HEK293 (cell line): ENCODE measurements at regions not wholly inside any gene's neighbourhood (a gene's known extent, or its start where the extent isn't known, plus 50 kb on each side); places are given as distances from the start of the nearest gene placed in this dataset.

Experiments
- CTCF ChIA-PET: fragments of 350-600 bp; formaldehyde crosslinking; extraction: SDS; loops from one replicate; lab custom pipeline; 2021; ENCODE audit warnings: antibody characterized with exemption; lab: Yijun Ruan, JAX
- POLR2A ChIA-PET: fragments of 300-600 bp; formaldehyde crosslinking; extraction: SDS; loops from one replicate; lab custom pipeline; 2020; ENCODE audit warnings: antibody characterized with exemption, inconsistent platforms; lab: Yijun Ruan, JAX
- H3K27ac ChIP-seq: fragments of 200-500 bp; sonication (Bioruptor generic); 2 replicates; pipeline ENCODE4 v1.5.1; 2014; ENCODE audit warnings: low read depth, low read length, control low read depth, inconsistent platforms; ENCODE audit errors: extremely low read depth
- H3K36me3 ChIP-seq, 2 experiments: fragments of 200-500 bp in 1 of 2; sonication (Bioruptor generic) in 1 of 2; 1 replicate in 1 of 2; 2 replicates in 1 of 2; pipeline ENCODE4 v1.5.1; 2014 to 2017; ENCODE audit warnings: inconsistent platforms in 2 of 2, low read length in 2 of 2; ENCODE audit not compliant: control insufficient read depth in 2 of 2, insufficient read depth in 1 of 2
- H3K4me1 ChIP-seq: fragments of 200-500 bp; sonication (Bioruptor generic); 2 replicates; pipeline ENCODE4 v1.5.1; 2014; ENCODE audit warnings: mild to moderate bottlenecking, low read length, inconsistent platforms; ENCODE audit not compliant: control insufficient read depth, insufficient read depth
- H3K4me3 ChIP-seq: 2 replicates; pipeline ENCODE4 v1.5.1; 2011; ENCODE audit warnings: low read depth, mild to moderate bottlenecking, control low read depth, low read length, moderate library complexity
- H3K9me3 ChIP-seq: fragments of 200-500 bp; sonication (Bioruptor generic); 2 replicates; pipeline ENCODE4 v1.5.1; 2014; ENCODE audit warnings: low read depth, low read length, inconsistent platforms; ENCODE audit not compliant: control insufficient read depth, insufficient read depth
- EGR2 ChIP-seq: fragments of 450-650 bp; formaldehyde crosslinking; IDR thresholded peaks from 2 replicates; pipeline ENCODE4 v1.5.1; 2016; ENCODE audit warnings: low read depth, missing biosample characterization, missing genetic modification characterization
- KLF1 ChIP-seq: fragments of 450-650 bp; formaldehyde crosslinking; IDR thresholded peaks from 2 replicates; pipeline ENCODE4 v1.5.1; 2016; ENCODE audit warnings: missing biosample characterization, missing genetic modification characterization
- SP3 ChIP-seq: fragments of 450-650 bp; formaldehyde crosslinking; IDR thresholded peaks from 2 replicates; pipeline ENCODE4 v1.5.1; 2016; ENCODE audit warnings: missing biosample characterization, missing genetic modification characterization
- YY2 ChIP-seq: fragments of 450-650 bp; formaldehyde crosslinking; IDR thresholded peaks from 2 replicates; pipeline ENCODE4 v1.5.1; 2016; ENCODE audit warnings: missing biosample characterization, missing genetic modification characterization
- ZBTB21 ChIP-seq: fragments of 450-650 bp; formaldehyde crosslinking; IDR thresholded peaks from 2 replicates; pipeline ENCODE4 v1.5.1; 2017; ENCODE audit warnings: missing biosample characterization, missing genetic modification characterization
- ZBTB7A ChIP-seq: fragments of 450-650 bp; formaldehyde crosslinking; IDR thresholded peaks from 2 replicates; pipeline ENCODE4 v1.5.1; 2016; ENCODE audit warnings: low read depth, missing biosample characterization, missing genetic modification characterization
- ZFP3 ChIP-seq: fragments of 450-650 bp; formaldehyde crosslinking; IDR thresholded peaks from 2 replicates; pipeline ENCODE4 v1.5.1; 2016; ENCODE audit warnings: low read depth, missing biosample characterization, missing genetic modification characterization
- ZFP69B ChIP-seq: fragments of 450-650 bp; formaldehyde crosslinking; IDR thresholded peaks from 2 replicates; pipeline ENCODE4 v1.5.1; 2016; ENCODE audit warnings: missing biosample characterization, missing genetic modification characterization
- ZNF10 ChIP-seq: fragments of 450-650 bp; formaldehyde crosslinking; IDR thresholded peaks from 2 replicates; pipeline ENCODE4 v1.5.1; 2017; ENCODE audit warnings: missing biosample characterization, missing genetic modification characterization
- ZNF132 ChIP-seq: fragments of 450-650 bp; formaldehyde crosslinking; IDR thresholded peaks from 2 replicates; pipeline ENCODE4 v1.5.1; 2017; ENCODE audit warnings: missing biosample characterization, missing genetic modification characterization, borderline replicate concordance
- ZNF16 ChIP-seq: fragments of 450-650 bp; formaldehyde crosslinking; IDR thresholded peaks from 2 replicates; pipeline ENCODE4 v1.5.1; 2016; ENCODE audit warnings: low read depth, missing biosample characterization, missing genetic modification characterization
- ZNF248 ChIP-seq: fragments of 450-650 bp; formaldehyde crosslinking; IDR thresholded peaks from 2 replicates; pipeline ENCODE4 v1.5.1; 2017; ENCODE audit warnings: missing biosample characterization, missing genetic modification characterization
- ZNF266 ChIP-seq: fragments of 450-650 bp; formaldehyde crosslinking; IDR thresholded peaks from 2 replicates; pipeline ENCODE4 v1.5.1; 2016; ENCODE audit warnings: missing biosample characterization, missing genetic modification characterization, low read depth
- ZNF292 ChIP-seq: fragments of 450-650 bp; formaldehyde crosslinking; IDR thresholded peaks from 2 replicates; pipeline ENCODE4 v1.5.1; 2016; ENCODE audit warnings: low read depth, missing biosample characterization, missing genetic modification characterization, borderline replicate concordance
- ZNF311 ChIP-seq: fragments of 450-650 bp; formaldehyde crosslinking; IDR thresholded peaks from 2 replicates; pipeline ENCODE4 v1.5.1; 2017; ENCODE audit warnings: missing biosample characterization, missing genetic modification characterization, borderline replicate concordance
- ZNF473 ChIP-seq: fragments of 450-650 bp; formaldehyde crosslinking; IDR thresholded peaks from 2 replicates; pipeline ENCODE4 v1.5.1; 2017; ENCODE audit warnings: missing biosample characterization, missing genetic modification characterization
- ZNF558 ChIP-seq: fragments of 450-650 bp; formaldehyde crosslinking; IDR thresholded peaks from 2 replicates; pipeline ENCODE4 v1.5.1; 2016; ENCODE audit warnings: missing biosample characterization, missing genetic modification characterization
- ZNF560 ChIP-seq: fragments of 450-650 bp; formaldehyde crosslinking; IDR thresholded peaks from 2 replicates; pipeline ENCODE4 v1.5.1; 2017; ENCODE audit warnings: missing biosample characterization, missing genetic modification characterization, borderline replicate concordance
- ZNF561 ChIP-seq: fragments of 450-650 bp; IDR thresholded peaks from 2 replicates; pipeline ENCODE4 v1.5.1; 2018; ENCODE audit warnings: missing biosample characterization, missing genetic modification characterization, borderline replicate concordance
- ZNF596 ChIP-seq: fragments of 450-650 bp; IDR thresholded peaks from 2 replicates; pipeline ENCODE4 v1.5.0; 2018; ENCODE audit warnings: missing biosample characterization, mild to moderate bottlenecking, missing genetic modification characterization, moderate library complexity
- ZNF677 ChIP-seq: fragments of 450-650 bp; IDR thresholded peaks from 2 replicates; pipeline ENCODE4 v1.5.0; 2018; ENCODE audit warnings: missing biosample characterization, mild to moderate bottlenecking, missing genetic modification characterization, moderate library complexity
- ZNF768 ChIP-seq: fragments of 450-650 bp; formaldehyde crosslinking; IDR thresholded peaks from 2 replicates; pipeline ENCODE4 v1.5.1; 2018; ENCODE audit warnings: missing biosample characterization, mild to moderate bottlenecking, missing genetic modification characterization
- ZSCAN30 ChIP-seq: fragments of 450-650 bp; IDR thresholded peaks from 2 replicates; pipeline ENCODE4 v1.5.1; 2018; ENCODE audit warnings: missing biosample characterization, mild to moderate bottlenecking, missing genetic modification characterization, moderate library complexity

DNA sequence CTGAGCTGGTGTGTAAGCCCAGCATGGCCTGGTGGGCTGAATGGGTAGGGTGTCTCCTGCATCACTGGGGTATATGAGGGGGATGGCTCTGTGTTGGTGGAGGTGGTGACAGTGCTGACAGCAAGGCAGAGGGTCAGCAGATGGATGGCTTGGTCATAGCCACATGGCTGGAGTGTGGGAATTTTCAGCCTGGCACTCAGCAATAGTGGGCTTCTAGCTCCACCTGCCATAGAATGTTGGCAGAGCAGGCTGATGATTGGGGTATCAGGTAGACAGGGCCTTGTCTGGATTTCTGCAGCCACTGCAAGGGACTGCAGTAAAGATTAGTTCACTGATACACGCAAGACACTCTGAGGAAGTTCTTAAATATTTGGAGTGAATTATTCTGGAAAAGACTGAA is 137.5 kb upstream of the BACH2 start:
- Histone ChIP-seq H3K36me3 (no peaks in the 10 kb centered on the region), H3K4me3 (no peak overlapping the region), H3K27ac (no peak overlapping the region), H3K9me3 (no peaks in the 10 kb centered on the region), H3K4me1 (no peaks in the 10 kb centered on the region)
- ChIA-PET CTCF (interaction anchor here (0.7 to 2.0 kb wide), 6 partner anchors 41 to 1062 kb away, joined by 3 to 10 read pairs (median 3); no protein-coding TSS in a partner anchor), POLR2A (no interaction called here)
- no peak for TF ChIP-seq ZNF558 (tag by site-specific recombination)
- peak; percentile 79 for TF ChIP-seq EGR2

DNA sequence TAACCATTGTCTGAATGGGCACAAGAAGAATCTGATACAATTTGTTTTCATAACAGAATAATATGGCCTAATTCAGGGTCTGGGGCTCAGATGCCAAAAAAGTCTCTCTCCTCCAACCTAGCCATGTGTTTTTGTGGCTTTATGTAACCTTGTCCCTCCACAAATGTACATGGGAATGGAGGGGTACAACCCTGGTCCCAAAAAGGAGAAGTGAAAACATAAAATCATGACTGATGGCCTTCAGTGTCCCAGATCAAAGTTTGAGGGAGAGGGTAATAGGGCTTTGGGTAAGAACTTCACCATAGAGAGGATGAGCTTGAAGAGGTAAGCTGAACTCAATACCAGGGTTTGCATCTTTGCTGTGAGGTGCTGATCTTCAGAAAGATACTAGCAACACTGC is 136.3 kb upstream of the BACH2 start:
- H3K36me3 ChIP-seq = no peaks in the 10 kb centered on the region
- ChIA-PET POLR2A (no interaction called here), CTCF (interaction anchor here (2.0 kb wide), 1 partner anchor 492 kb away, joined by 10 read pairs; no protein-coding TSS in a partner anchor)
- H3K9me3 ChIP-seq = no peaks in the 10 kb centered on the region
- H3K4me3 ChIP-seq = no peak overlapping the region
- no peak overlapping the region for H3K27ac ChIP-seq
- H3K4me1 ChIP-seq = no peaks in the 10 kb centered on the region
- TF ChIP-seq ZNF768 (tag by site-specific recombination) = no peak
- no peak for TF ChIP-seq ZNF10 (tag by site-specific recombination)
- TF ChIP-seq ZBTB21 (tag by site-specific recombination) = no peak
- no peak for TF ChIP-seq ZSCAN30 (tag by site-specific recombination)
- no peak for TF ChIP-seq ZNF596
- TF ChIP-seq ZBTB7A (tag by site-specific recombination) = no peak
- TF ChIP-seq KLF1 (tag by site-specific recombination) = no peak
- TF ChIP-seq ZFP69B = no peak
- no peak for TF ChIP-seq SP3 (tag by site-specific recombination)
- no peak for TF ChIP-seq ZNF561 (tag by site-specific recombination)
- TF ChIP-seq YY2 = no peak
- TF ChIP-seq ZNF248 (tag by site-specific recombination) = no peak
- TF ChIP-seq ZNF292 = no peak
- TF ChIP-seq ZFP3 = no peak

- TF ChIP-seq ZNF16 (tag by site-specific recombination) = no peak
- no peak for TF ChIP-seq ZNF473
- no peak for TF ChIP-seq ZNF311 (tag by site-specific recombination)
- no peak for TF ChIP-seq ZNF132 (tag by site-specific recombination)
- no peak for TF ChIP-seq ZNF560
- no peak for TF ChIP-seq ZNF677 (tag by site-specific recombination)
- TF ChIP-seq ZNF266 = no peak
- TF ChIP-seq, all 188 proteins: peak for 0
- H3K27ac ChIP-seq = no peak overlapping the region
- no peaks in the 10 kb centered on the region for H3K9me3 ChIP-seq
- POLR2A ChIA-PET = no interaction called here
- no peaks in the 10 kb centered on the region for H3K4me1 ChIP-seq
- CTCF ChIA-PET = interaction anchor here (0.6 to 1.5 kb wide), 6 partner anchors 44 to 492 kb away, joined by 3 to 4 read pairs (median 3); no protein-coding TSS in a partner anchor
- no peaks in the 10 kb centered on the region for H3K36me3 ChIP-seq
- no peak overlapping the region for H3K4me3 ChIP-seq
These were observed 135.6 kb upstream of the BACH2 start for GRCh38 chr6:90432041-90432775.
